Psoas muscle (tissue), 7 donors: ENCODE measurements at regions not wholly inside any gene's neighbourhood (a gene's known extent, or its start where the extent isn't known, plus 50 kb on each side); places are given as distances from the start of the nearest gene placed in this dataset.

Experiments
- ATAC-seq, 4 donors: fragments of 200-7000 bp; cut with Tn5 transposase; one replicate each; pipeline ENCODE4 v1.9.1; 2020; ENCODE audit warnings: moderate library complexity in 3 of 4, mild to moderate bottlenecking in 2 of 4
- DNase-seq, 2 donors: peaks; one replicate each; pipeline ENCODE4 v3.0.0-alpha.2; 2020
- H3K27ac ChIP-seq: fragments of 200-600 bp; one replicate; pipeline ENCODE4 v1.8.0; 2022
- H3K27me3 ChIP-seq, 3 donors: fragments of 200-600 bp in 1 of 3; one replicate each; pipeline versions ENCODE4 v1.6.1 to v1.8.0; 2013 to 2022; ENCODE audit warnings: low read length in 2 of 3, mild to moderate bottlenecking in 2 of 3, moderate library complexity in 1 of 3; ENCODE audit not compliant: insufficient read depth in 3 of 3
- H3K36me3 ChIP-seq, 2 donors: fragments of 200-600 bp in 1 of 2; one replicate each; pipeline versions ENCODE4 v1.6.1 to v1.8.0; 2013 to 2022; ENCODE audit warnings: low read depth in 1 of 2, mild to moderate bottlenecking in 1 of 2, moderate library complexity in 1 of 2; ENCODE audit not compliant: insufficient read depth in 1 of 2
- H3K4me1 ChIP-seq: fragments of 200-600 bp; one replicate; pipeline ENCODE4 v1.8.0; 2022
- H3K4me3 ChIP-seq: fragments of 200-600 bp; one replicate; pipeline ENCODE4 v1.8.0; 2022; ENCODE audit warnings: mild to moderate bottlenecking
- H3K9me3 ChIP-seq: fragments of 200-600 bp; one replicate; pipeline ENCODE4 v1.8.0; 2022
- WGBS, 3 donors: extraction: QIAGEN DNeasy Blood & Tissue Kit; methylation state at CpG; one replicate each; pipeline versions ENCODE4 v1.1.6 to v1.1.7; 2013; 5-methylcytosine and 5-hydroxymethylcytosine counted together
- intact Hi-C, 2 donors: fragments of 100-400 bp; cut with DNase I; formaldehyde crosslinking; loops; one replicate each; pipeline versions ENCODE4 v1.11.0 to v1.14.2; 2022
- TF ChIP-seq, protein P1 (sequence below): fragments of 200-600 bp; IDR thresholded peaks from one replicate; pipeline ENCODE4 v1.8.0; 2022; ENCODE audit warnings: antibody characterized with exemption
- donor health status: healthy with polysubstance abuse.
- donor health status: DM: no; HTN: no; CAD: no; lungs with moderate emphysema.
- donor health status: Bipolar disorder and iron deficiency.
- donor health status: healthy.
- donor health status: DM: yes; HTN: yes; CAD: no.
- donor health status: DM: no; HTN: no; CAD: no.
- donor health status: DM: yes; HTN: yes; CAD: no.

DNA sequence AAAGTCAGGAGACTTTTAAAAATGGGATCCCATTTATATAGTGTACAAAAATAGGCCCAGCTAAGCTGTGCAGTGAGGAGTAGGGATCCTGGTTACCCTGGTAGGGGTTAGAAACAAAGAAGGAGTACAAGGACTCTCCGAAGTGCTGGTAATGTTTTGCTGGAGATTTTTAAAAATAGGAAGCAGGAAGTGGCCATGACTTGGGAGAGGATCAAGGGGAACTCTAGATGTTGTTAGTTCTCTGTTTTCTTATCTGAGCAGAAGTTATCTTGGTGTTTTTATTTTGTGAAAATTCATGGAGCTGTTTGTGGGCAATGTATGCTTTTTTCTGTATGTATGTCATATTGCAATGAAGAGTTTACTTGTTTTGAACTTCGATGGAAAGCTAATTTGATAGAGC, 373.9 kb downstream of the SFMBT2 start:
- Histone ChIP-seq H3K27ac (no peak overlapping the region), H3K4me3 (no peak overlapping the region), H3K36me3 (no peaks in the 10 kb centered on the region), H3K9me3 (no peaks in the 10 kb centered on the region), H3K27me3 (no peaks in the 10 kb centered on the region), H3K4me1 (no peaks in the 10 kb centered on the region)
- ATAC-seq (no peak), DNase-seq (no peak)
- intact Hi-C loops, result no loop called here
- 81 to 85% (median 83%) methylated on average over 2 of the region's 2 CpGs for WGBS, 3 donors
- TF ChIP-seq, protein P1, sequence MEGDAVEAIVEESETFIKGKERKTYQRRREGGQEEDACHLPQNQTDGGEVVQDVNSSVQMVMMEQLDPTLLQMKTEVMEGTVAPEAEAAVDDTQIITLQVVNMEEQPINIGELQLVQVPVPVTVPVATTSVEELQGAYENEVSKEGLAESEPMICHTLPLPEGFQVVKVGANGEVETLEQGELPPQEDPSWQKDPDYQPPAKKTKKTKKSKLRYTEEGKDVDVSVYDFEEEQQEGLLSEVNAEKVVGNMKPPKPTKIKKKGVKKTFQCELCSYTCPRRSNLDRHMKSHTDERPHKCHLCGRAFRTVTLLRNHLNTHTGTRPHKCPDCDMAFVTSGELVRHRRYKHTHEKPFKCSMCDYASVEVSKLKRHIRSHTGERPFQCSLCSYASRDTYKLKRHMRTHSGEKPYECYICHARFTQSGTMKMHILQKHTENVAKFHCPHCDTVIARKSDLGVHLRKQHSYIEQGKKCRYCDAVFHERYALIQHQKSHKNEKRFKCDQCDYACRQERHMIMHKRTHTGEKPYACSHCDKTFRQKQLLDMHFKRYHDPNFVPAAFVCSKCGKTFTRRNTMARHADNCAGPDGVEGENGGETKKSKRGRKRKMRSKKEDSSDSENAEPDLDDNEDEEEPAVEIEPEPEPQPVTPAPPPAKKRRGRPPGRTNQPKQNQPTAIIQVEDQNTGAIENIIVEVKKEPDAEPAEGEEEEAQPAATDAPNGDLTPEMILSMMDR, result no peak

DNA sequence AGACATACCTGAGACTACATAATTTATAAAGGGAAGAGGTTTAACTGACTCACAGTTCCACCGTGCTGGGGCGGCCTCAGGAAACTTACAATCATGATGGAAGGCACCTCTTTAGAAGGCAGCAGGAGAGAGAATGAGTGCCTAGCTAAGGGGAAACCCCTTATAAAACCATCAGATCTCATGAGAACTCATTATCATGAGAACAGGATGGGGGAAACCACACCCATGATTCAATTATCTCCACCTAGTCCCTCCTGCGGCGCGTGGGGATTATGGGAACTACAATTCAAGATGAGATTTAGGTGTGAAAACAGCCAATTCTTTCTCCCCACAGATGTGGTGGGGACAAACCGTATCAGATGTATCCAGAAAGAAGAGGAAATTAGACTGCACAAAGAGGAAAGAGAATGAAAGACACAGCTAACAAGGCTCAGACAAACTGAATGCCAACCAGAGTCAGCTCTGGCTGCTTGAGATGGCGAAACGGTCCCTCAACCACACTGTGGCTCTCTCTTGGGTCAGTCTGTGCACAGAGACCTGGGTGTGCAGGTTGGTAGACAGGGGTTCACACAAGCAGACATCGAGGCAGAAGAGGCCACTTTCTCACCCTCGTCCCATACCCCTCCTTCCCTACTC, 375.6 kb downstream of the SFMBT2 start:
- H3K36me3 ChIP-seq, result no peaks in the 10 kb centered on the region
- intact Hi-C loops, result no loop called here
- ATAC-seq (no peak), DNase-seq (no peak)
- peaks cover 0 to 3% (median 0%) of the 10 kb centered on the region in 3 donors for H3K27me3 ChIP-seq
- TF ChIP-seq, protein P1, result no peak
- no peak overlapping the region for H3K4me3 ChIP-seq
- H3K9me3 ChIP-seq, result no peaks in the 10 kb centered on the region
- 70 to 80% (median 77%) methylated on average over 10 of the region's 10 CpGs for WGBS, 3 donors
- no peak overlapping the region for H3K27ac ChIP-seq
- no peaks in the 10 kb centered on the region for H3K4me1 ChIP-seq

DNA sequence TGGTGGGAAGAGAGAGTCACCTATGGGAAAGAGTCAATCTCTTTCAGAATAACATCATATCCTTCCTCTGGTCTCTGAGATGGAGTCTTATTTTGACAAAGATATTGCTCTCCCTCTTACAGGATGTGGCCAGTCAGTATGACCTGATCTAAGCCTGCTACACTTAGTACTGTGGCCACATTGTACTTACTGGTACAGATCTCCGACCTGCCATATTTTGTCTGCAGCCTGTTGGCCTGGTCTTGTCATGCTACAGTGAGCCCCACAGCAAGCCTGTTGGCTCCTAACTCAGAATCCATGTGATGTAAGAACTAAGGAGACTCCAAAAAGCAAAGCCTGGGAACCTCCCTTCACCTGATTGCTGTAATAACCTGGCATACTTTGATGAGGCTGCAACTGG, 377.8 kb downstream of the SFMBT2 start:
- Histone ChIP-seq H3K9me3 (no peaks in the 10 kb centered on the region), H3K4me3 (no peak overlapping the region), H3K27ac (no peak overlapping the region), H3K27me3 (peaks cover 0 to 3% (median 0%) of the 10 kb centered on the region in 3 donors), H3K36me3 (no peaks in the 10 kb centered on the region), H3K4me1 (no peaks in the 10 kb centered on the region)
- DNase-seq (no peak), ATAC-seq (no peak)
- intact Hi-C loops, result no loop called here
- TF ChIP-seq, protein P1, result no peak
- WGBS, 3 donors, result 76 to 89% (median 85%) methylated on average over 1 of the region's 1 CpG

DNA sequence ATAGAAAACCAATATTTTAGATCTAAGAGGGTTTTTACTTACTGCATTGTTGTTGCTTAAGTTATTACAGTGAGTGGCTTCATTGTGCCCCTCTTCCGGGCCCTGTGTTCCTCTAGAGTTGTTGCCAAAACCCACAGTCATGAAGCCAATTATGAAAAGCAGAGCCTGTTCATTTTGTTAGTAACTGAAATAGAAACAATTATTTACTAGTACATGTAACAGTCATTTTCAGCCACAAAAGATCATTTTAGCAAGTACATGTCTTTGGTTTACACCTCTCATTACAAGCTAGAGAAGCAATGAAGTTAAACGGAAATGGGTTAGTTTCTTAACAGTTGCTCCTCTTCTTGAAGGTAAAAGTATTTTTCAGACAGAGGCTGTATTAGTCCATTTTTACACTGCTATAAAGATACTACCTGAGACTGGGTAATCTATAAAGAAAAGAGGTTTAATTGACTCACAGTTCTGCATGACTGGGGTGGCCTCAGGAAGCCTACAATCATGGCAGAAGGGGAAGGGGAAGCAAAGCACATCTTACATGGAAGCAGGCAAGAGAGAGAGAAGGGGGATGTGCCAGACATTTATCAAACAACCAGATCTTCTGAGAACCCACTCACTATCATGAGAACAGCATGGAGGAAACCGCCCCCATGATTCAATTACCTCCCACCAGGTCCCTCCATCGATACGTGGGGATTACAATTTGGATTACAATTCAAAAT, 380.5 kb downstream of the SFMBT2 start:
- no peaks in the 10 kb centered on the region for H3K9me3 ChIP-seq
- TF ChIP-seq, protein P1, result no peak
- no peak overlapping the region for H3K4me3 ChIP-seq
- peaks cover 0 to 3% (median 0%) of the 10 kb centered on the region in 3 donors for H3K27me3 ChIP-seq
- no peaks in the 10 kb centered on the region for H3K36me3 ChIP-seq
- H3K4me1 ChIP-seq, result no peaks in the 10 kb centered on the region
- H3K27ac ChIP-seq, result no peak overlapping the region
- intact Hi-C loops, result no loop called here
- ATAC-seq (no peak), DNase-seq (no peak)
- WGBS, 3 donors, result 79 to 88% (median 87%) methylated on average over 5 of the region's 5 CpGs
